ENCODE measurements at regions not wholly inside any gene's neighbourhood (a gene's known extent, or its start where the extent isn't known, plus 50 kb on each side); places are given as distances from the start of the nearest gene placed in this dataset.

DNA sequence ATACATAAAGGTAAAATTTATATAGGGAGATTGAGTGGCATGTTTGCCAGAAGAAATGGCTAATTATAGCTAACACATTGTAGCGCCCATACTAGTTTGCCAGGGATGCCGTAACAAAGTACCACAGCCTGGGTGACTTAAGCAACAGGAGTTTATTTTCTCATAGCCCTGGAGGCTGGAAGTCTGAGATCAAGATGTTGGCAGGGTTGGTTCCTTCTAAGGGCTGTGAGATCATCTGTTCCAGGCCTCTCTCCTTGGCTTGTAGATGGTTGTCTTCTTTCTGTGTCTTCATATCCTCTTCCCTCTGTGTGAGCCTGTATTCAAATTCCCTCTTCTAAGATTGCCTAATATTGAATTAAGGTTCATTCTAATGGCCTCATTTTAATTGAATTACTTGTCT lies 417.5 kb upstream of the OPRM1 start:
- DNase-seq = no peak

DNA sequence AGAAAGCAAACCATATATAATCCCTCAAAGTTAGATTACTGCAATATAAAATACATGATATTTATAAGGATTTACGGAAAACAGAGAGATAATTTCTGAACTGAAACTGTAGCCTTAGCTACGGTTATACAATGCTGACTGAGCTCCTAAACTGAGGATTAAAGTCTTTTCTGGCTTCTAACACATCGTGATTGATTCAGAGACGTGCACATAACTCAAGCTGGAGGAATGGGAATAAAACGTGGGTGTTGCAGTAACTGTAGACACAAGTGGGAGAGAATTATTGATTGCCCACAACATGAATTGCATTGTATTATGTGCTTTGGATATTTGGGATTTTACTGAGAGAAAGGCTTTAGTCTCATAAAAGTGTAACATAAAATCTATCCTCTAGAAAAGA lies 418.0 kb upstream of the OPRM1 start:
- no peak for DNase-seq

DNA sequence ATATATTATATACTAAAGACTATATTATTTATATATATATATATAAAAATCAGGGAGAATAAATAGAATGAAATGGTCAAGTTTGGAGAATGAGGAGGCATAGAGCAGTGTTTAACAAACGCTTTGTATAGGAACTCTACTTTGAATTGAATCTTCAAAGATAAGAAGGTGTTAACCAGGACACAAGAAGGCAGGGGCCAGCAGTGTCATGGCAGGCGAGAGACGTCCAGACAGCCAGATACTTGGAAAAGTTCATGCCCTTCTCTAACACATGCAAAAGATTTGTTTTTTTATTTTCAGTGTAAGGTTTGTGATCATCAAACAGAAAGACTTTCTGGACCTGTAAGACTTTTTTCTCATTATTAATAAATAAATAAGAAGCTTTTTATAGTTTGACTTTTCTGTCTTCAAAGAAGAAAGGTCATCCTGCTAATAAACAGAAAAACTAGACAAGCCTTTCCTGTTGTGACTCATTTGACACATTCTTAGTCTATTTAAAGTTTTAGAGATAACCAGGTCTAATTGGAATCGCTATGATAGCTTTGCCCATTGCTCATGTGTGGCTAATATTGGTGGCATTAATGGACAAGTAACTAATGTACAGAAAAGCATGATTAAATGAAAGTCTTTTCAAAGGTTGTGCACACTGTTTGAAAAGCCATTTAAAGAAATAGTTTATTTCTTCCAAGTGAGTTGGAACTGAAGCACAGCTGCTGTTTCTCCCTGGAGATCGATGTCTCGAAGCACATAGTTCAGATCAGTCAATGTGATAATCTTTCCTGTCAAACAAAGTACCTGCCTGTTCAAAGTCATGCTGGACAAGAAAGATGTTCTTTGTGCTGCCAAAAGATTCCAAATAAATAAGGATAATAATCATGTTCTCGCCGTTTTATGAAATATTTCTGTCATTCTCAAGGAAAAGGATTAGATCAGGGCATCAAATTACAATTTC lies 420.4 kb upstream of the OPRM1 start:
- peak; percentile 27 for DNase-seq

DNA sequence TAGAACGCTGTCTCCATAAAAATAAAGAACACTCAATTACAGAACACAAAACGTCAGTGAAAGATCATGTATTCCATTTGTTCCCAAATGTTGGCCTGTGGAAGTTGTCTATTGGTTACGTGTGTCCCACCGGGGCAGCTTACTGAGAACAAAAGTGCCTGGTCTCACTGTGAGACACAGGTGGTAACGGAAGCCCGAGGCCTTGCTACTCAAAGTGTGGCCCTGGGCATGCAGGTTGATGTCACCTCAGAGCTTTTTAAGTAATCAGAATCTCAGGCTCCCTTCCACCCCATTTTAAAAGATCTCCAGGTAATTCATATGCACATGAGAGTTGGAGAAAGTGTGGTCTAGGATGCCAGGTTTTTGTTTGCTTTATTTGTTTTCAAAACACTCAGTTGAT lies 422.5 kb upstream of the OPRM1 start:
- no peak for DNase-seq

DNA sequence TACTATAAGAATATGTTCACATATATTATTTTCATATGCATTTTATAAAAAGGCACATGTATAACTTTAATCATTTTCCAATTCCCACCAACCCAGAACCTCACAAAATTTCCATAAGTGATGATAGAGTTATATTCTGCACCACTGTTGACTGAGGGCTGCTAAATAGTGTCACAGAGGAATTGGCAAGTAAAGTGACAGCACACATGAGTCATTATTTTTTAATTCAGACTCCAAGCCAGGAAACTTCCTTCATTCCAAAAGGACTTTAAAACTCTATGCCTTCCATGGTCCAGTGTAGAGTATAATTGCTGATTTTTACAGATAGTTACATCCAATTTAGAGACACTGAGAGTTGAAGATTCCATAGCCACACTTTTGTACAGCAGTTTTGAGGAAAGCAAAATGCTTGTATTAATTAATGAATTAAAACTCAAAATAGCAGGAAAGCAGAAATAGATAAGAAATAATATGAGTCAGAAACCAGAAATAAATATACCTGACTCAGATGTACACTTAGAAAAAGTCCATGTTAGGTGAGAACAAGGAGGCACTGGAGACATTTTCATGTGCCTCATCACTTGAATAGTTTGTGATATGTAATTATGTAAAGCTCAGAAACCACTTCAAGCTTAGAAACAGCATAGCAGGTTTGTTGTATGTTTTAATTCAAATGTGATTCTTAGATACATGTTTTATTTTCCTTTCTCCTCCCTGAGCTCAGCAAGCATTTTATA lies 425.2 kb upstream of the OPRM1 start:
- DNase-seq = no peak

DNA sequence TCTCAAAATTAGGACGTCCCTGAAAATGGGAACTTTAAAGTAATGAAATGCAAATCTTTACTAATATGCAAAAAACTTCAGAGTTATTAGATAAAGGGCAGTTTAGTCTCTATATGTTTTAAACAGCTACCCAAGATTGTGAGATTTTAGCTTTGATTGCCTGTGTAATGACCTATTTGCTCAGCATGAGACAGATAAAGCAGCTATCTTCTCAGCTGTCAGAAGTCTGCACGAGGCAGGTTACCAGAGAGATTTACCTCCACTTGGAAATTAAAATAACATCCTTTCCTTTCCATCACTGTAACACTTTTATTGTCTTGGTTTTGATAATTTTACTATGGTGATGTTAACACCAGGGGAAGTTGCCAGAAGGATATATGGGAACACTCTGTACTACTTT lies 436.6 kb upstream of the OPRM1 start:
- no peak for DNase-seq

DNA sequence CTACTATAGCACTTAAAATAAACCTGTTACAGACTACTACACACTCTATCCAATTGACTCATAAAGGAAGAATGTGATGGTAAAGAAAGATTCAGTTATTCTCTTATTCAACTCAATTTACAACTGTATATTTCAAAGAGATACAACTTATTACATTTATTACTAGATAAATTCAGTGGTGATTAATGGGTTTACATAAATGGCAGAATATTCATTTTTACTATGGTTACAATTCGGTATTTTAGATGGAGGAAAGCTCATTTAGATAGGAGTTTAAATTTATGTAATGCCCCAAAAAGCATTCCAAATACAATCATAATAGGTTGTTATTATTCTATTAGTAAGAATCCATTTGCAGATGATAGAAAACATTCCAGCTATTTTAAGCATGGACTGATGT lies 439.1 kb upstream of the OPRM1 start:
- no peak for DNase-seq

DNA sequence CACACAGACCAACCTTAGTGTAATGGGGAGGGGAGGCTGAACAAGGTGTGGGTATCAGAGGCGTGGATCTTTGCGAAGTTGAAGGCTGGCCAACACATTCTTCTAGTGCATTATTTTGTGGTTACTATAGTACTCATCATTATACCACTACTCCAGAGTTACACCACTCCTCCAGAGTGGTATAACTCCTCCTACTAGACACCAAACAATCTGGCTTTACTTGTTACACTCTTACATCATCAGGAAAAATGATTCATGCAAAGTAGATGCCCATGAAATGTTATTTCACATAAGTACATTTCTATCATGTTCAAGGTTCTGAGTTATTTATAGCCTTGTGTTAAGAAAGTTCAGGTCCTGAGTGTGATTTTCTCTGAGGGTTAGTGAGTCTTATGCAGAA lies 443.1 kb upstream of the OPRM1 start:
- DNase-seq = no peak

DNA sequence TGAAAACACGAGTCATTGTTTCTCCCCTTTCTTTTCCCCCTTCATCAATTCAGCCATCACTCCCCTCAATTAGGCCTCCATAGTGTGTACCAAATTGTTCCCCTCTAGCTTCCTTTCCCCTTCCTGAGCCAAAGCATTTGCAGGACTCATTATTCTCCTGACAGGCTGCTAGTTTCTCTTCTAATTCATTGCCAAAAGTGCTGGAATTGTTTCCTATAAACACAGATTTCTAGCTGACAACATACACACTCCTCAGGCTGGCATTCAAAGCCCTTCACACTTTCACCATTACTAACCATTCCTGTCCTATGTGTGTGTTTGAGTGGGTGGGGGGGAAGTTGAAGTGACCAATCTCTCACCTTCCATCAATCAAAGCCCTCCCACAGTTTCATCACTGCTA lies 444.2 kb upstream of the OPRM1 start:
- no peak for DNase-seq

DNA sequence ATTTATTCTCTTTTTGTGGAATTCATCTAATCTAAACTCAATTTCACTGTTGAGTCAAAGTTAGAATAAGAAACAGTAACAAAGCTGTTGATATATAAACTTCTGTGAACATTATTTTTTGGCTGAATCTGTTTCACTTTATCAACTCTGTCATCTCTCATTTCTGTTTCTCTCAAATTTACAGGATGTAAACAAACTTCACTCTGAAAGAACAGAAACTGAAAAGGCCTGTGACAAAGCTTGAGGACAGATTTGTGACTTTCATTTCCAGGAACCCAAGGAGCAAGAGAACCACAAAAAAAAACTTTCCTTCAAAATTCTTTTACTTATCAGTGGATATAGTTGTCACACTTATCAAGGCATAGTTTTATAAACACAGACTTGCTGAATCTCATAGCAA lies 447.9 kb upstream of the OPRM1 start:
- DNase-seq = no peak

DNA sequence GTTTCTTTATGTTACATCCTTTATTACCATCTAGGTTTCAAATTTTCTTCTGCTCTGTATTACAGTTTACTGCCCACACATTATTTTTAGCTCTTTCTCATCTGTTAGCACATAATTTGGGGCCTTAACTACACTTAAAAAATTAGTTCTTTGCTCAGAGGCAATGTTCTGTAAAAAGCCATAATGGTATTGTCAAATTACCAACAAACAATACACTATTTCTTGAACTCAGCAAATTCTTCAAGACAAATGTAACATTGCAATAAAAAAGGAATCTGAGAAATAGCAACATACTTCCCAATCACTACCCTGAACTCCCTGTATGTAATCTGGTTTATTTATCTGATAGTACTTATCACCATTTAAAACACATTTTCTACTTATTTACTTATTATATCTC lies 448.6 kb upstream of the OPRM1 start:
- no peak for DNase-seq

DNA sequence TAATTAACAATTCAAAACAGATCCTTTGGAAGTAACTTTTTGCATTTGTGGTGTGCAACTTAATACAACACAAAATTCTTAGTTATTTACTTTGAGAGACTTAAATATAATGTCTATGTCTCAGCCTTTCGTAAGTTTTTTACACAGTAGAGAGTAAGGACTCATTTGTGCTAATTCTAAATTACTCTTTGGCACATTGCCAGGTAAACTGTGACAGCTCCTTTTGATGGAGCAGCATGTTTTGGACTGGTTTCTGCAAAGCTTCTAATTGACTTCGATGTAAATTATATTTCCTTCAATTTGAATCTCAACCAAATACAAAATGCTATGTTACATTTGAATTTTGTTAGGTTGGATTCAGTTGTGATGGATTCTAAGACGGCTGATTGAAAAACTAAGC lies 450.7 kb upstream of the OPRM1 start:
- DNase-seq = no peak

DNA sequence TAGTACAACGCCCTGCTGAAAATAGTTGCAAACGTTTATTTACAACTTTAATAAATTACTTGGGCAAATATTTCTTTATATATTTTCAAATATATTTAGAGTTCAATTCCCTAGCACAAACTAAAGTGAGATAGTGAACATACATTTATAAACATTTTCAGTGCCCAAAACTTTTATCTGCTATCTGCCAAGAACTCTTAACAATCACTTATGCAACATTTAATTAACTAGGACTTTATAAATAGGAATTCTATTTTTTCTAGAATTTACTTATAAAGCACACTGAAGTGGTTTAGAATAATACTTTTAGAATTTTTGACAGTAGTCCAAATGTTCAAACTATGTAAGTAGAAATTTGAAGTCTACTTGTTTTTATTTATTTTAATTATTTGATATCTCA lies 452.6 kb upstream of the RGS17 start:
- DNase-seq = no peak

DNA sequence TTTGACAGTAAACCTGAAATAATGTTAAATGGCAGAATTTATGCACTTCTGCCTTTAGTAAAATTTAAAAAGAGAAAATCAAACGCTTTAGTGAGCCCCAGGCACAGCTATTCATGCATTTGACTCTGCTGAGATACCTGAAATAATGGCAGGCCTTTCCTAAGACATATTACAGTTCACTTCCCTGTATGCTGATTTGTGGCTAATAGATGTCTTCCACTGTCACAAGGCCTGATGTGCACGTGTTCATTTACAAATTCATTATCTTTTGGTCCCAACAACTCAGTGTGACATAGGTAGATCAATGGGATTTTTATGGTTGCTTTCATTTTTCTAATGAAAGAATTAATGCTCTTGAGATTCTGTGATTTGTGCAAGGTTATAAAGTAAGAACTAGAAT lies 449.7 kb upstream of the RGS17 start:
- DNase-seq = no peak

DNA sequence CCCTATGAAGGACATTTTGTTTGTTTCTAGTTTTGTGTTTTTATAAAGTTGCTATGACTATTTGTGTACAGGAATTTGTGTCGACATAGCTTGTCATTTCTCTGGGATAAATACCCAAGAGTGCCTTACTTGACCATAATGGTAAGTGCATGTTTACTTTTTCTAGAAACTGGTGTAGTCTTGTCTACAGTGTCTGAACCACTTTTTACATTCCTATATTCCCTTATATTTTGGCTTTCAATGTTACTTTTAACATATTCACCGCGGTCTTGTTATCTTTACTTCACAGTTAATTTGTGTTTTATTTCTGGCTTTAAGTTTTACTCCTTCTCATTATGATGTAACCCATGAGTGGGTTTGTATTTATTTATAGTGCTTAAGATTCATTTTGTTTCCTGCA lies 444.4 kb upstream of the RGS17 start:
- no peak for DNase-seq

DNA sequence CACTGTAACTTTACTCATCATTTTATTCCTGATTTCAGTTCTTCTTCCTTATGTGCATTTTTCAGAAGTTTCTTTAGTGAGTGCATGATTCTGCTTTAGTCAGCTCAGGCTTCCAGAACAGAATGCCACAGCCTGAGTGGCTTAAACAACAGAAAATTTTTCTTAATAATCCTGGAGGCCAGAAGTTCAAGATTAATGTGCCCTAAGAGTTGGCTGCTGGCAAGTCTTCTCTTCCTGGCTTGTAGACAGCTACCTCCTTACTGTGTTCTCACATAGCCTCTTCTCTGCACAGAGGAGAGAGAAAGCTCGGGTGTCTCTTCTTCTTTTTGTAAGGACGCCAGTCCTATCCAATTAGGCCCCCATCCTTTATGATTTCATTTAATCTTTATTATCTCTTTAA lies 443.1 kb upstream of the RGS17 start:
- DNase-seq = no peak

DNA sequence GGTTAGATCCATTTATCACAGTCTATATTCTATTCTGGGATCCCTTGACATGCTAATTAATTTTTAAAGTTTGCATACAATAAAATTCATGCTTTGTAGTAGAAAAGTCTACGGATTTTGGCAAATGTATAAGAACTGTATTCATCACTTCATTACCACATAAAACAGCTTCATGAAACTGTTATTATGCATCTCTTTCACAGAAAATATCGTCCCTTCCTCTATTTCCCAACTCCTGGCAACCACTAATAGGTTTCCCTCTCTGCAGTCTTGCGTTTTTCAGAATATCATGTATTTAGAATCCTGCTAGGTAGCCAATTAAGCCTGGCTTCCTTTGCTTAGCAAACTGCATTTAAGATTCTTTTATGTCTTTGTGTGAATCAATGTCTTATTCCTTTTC lies 441.3 kb upstream of the RGS17 start:
- no peak for DNase-seq

DNA sequence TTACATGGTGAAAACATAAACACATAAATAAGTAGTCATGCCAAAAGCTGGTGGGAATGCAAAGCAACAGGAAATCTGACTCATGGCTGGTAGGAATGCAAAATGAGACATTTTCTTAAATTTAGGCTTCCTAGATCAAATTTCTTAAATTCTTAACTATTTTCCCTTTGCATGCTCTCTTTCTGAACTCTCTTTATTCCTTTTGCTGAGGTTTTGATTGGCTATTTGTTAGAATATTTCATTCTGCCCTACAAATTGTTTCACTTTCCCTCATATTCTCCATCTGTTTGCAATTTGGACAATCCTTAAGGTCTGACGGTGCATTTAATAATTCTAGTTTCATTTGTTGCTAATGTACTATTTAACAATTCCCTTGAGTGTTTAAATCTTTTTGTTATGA lies 437.5 kb upstream of the RGS17 start:
- no peak for DNase-seq

DNA sequence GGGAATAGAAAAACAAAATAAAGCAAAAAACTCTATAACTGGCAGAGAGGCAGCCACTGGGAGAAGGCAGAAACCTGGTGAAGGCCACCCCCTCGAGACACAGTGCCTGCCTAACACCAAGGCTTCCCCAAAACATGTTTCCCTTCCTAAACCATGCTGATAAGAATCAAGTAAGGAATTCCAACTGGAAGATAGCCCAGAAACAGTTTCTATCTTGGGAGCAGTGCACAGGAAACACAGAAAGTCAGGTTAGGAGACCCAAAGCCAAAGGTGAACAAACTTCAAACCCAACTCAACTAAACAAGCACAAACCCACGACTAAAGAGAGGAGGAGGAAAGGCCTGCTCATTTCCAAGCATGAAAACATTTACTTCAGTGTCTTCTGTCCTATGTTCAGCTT lies 433.7 kb upstream of the RGS17 start:
- DNase-seq = no peak

DNA sequence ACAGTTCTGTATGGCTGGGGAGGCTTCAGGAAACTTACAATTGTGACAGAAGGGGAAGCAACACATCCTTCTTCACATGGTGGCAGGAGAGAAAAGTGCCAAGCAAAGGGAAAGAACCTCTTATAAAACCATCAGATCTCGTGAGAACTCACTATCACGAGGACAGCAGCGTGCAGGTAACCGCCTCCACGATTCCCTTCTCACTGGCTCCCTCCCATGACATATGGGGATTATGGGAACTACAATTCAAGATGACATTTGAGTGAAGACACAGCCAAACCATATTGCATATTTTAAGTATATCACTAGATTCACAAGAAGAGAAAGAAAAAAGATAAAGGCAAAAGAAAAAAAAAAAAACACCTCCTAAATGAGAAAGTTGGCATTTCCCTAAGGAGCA lies 431.9 kb upstream of the RGS17 start:
- DNase-seq = no peak

DNA sequence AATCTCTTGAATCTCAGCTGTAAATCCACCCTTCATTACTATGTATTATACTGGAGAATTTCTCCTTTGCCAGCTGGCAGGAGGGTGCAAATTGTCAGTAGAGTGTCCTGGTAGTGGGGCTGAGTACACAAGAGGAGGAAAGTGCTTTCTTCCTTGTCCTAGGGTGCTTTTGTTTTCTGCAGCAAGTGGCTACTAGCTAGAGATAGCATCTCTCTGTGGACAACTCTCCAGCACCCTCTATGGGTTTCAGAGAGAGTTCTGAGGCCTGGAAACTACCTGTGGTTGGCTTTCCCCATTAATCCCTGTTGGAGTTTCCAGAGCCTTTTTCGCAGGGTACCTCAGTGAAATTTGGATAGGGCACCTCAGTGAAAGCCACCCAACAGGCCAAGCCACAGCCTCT lies 422.5 kb upstream of the RGS17 start:
- DNase-seq = no peak

DNA sequence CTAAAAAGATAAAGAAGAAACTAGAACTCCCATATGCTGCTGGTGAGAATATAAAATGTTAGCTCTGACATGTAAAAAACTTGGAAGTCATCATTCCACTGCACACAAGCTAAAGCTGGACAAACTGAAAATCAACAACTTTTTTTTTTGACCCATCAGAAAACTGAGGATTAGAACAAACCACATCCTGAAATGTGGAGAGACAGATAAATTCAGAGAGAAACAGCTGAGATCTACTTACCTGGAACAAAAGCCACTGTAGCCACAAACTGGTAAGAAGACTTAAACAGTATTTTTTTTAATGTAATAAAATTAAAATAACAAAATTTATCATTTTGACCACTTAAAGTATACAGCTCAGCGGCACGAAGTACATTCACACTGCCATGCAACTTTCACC lies 408.5 kb upstream of the RGS17 start:
- no peak for DNase-seq

DNA sequence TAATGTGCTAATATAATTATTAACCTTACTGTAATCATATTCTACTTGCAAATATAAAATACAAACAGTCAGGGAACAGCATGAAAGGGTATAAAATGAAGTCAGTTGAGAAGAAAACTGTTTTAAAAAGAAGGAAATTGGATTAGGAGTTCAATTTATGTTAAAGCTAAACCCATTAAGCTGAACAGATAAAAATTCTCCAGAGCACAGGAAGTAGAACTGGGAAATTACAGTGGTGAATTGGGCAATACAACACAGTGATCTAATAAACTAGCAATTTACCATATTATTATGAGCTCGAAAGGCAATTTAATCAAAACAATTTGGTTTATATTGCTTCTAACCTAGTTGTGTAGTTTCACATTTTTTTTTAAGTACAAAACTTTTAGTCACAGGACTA lies 407.4 kb upstream of the RGS17 start:
- no peak for DNase-seq

DNA sequence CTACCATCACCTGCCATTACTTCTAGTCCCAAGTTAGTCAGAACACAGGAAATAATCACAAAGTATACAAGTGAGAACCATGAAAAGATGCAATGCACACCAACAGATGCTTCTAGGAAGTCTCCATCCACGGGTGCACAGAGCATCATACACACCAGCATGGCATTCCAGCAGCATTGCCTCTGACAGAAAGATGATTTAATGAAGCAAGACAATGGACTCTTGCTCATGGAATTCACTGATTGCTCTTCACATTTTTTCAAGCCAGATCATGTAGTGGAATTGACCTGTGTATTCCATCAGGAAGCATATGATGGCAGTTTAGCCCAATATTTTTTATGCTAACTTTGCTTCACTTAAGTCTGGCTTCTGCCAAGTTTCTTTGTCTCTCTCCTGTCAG lies 406.3 kb upstream of the RGS17 start:
- no peak for DNase-seq

DNA sequence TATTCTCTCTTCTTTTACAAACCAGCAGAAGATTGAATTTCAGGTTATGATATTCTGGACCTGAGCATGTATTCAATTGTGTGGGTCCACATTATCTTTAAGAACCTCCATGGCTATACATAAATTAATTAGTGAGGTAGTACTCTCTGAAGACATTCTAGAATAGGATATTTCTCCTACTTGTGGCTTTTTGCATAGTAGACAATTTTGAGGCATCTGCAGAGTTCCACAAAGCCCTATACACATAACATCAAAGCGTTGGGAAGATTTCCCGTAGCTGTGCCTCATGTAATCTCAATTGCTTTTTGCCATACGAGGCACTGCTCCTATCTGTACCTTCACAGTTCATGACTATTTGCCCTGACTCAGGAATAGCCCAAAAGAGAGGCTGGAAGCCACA lies 395.4 kb upstream of the RGS17 start:
- no peak for DNase-seq

Measured in retina (tissue), 1 donor.